ENCODE measurements at regions not wholly inside any gene's neighbourhood (a gene's known extent, or its start where the extent isn't known, plus 50 kb on each side); places are given as distances from the start of the nearest gene placed in this dataset.

DNA sequence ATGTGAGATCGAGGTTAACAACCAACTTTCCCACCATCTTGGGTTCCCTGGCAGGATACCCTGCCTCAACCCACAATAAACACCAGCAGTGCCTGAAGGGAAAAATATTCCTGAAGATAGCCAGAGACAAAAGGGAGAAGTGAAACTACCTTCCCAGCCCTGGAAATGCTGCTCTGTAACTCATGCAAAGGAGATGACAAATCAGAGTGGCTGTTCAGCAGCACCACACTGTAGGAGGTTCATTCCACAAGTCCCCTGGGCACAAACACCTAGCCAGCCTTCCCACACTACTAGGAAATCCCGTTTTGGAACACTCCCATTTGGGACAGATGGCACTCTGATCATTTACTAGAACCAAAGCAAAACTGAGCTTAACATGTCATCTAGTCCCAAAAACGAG is 190.7 kb upstream of the RBBP8 start:
- TF ChIP-seq, protein P1, sequence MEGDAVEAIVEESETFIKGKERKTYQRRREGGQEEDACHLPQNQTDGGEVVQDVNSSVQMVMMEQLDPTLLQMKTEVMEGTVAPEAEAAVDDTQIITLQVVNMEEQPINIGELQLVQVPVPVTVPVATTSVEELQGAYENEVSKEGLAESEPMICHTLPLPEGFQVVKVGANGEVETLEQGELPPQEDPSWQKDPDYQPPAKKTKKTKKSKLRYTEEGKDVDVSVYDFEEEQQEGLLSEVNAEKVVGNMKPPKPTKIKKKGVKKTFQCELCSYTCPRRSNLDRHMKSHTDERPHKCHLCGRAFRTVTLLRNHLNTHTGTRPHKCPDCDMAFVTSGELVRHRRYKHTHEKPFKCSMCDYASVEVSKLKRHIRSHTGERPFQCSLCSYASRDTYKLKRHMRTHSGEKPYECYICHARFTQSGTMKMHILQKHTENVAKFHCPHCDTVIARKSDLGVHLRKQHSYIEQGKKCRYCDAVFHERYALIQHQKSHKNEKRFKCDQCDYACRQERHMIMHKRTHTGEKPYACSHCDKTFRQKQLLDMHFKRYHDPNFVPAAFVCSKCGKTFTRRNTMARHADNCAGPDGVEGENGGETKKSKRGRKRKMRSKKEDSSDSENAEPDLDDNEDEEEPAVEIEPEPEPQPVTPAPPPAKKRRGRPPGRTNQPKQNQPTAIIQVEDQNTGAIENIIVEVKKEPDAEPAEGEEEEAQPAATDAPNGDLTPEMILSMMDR (IDR thresholded peaks at IDR 0.05; ENCODE audit: insufficient read depth, low read length, poor library complexity, severe bottlenecking), result no peak
- no peak for TF ChIP-seq EZH2phosphoT487 (conservative IDR thresholded peaks at IDR 0.05; ENCODE audit: low read length)
